ENCODE measurements at regions not wholly inside any gene's neighbourhood (a gene's known extent, or its start where the extent isn't known, plus 50 kb on each side); places are given as distances from the start of the nearest gene placed in this dataset.

DNA sequence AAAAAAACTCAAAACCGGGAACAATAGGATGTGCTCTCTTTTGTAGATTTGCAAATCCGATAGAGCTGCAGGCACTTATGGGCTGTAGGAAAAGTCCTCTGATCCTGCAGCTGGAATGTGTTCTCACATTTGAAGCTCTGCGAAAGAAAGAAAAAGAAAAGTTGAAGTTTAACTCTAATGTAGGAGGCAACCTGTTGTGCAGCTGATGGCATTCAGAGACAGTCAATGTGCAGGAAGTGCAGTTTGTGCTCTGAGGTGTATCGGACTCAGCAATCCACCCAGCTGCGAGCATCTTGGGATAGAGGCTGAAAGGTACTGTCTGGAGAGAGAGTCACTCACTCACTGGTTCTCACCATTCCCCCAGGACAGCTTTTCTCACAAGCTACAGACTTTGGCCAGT, 339.2 kb downstream of the AGTPBP1 start:
- TF ChIP-seq, protein P1, sequence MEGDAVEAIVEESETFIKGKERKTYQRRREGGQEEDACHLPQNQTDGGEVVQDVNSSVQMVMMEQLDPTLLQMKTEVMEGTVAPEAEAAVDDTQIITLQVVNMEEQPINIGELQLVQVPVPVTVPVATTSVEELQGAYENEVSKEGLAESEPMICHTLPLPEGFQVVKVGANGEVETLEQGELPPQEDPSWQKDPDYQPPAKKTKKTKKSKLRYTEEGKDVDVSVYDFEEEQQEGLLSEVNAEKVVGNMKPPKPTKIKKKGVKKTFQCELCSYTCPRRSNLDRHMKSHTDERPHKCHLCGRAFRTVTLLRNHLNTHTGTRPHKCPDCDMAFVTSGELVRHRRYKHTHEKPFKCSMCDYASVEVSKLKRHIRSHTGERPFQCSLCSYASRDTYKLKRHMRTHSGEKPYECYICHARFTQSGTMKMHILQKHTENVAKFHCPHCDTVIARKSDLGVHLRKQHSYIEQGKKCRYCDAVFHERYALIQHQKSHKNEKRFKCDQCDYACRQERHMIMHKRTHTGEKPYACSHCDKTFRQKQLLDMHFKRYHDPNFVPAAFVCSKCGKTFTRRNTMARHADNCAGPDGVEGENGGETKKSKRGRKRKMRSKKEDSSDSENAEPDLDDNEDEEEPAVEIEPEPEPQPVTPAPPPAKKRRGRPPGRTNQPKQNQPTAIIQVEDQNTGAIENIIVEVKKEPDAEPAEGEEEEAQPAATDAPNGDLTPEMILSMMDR (conservative IDR thresholded peaks at IDR 0.05; ENCODE audit: low read length), result no peak
- TF ChIP-seq EZH2phosphoT487 (IDR thresholded peaks at IDR 0.05; ENCODE audit: borderline replicate concordance, low read depth, low read length), result no peak
